GM18507 (cell line): ENCODE measurements at regions not wholly inside any gene's neighbourhood (a gene's known extent, or its start where the extent isn't known, plus 50 kb on each side); places are given as distances from the start of the nearest gene placed in this dataset.

Experiments used
- DNase-seq: peaks from one replicate; pipeline ENCODE4 v3.0.0; 2011; ENCODE audit warnings: low read depth; ENCODE audit not compliant: insufficient read length; ENCODE audit errors: extremely low spot score
- FAIRE-seq: peaks from 2 replicates; lab custom pipeline; 2011; peaks lifted over from hg19 to GRCh38; lab: Jason Lieb, UNC

DNA sequence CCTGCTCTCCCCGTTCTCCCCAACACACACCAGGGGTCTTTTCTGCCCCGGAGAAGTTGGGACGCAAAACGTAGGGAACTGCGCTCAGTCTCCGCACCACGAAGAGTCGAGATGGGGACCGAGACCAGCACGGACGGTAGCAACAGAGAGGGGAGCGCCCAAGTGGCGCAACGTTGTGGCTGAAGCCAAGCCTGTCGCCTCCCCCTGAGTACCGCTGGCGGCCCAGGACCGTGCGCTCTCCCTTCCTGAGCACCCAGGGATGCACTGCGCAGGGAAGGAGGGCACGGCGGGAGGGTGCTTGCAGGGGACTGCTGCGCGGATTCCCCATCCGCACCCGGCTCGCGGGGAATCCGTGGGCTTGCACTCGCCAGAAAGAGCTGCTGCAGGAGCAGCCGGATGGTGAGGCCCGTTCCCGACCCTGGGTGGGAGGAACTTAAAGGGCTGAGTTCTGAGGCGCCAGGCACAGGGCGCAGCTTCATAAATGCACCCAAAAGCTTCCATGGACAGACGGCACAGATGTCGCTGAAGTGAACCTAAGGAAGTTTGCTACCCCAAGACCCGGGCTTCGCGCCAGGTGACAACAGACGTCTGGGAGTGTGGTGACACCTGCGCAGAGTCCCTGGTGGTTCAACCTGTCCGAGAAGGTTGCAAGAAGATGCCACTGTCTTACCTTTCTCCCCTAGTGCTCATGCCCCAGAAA is 178.7 kb downstream of the TBXT start:
- DNase-seq (no peak), FAIRE-seq (no peak)

DNA sequence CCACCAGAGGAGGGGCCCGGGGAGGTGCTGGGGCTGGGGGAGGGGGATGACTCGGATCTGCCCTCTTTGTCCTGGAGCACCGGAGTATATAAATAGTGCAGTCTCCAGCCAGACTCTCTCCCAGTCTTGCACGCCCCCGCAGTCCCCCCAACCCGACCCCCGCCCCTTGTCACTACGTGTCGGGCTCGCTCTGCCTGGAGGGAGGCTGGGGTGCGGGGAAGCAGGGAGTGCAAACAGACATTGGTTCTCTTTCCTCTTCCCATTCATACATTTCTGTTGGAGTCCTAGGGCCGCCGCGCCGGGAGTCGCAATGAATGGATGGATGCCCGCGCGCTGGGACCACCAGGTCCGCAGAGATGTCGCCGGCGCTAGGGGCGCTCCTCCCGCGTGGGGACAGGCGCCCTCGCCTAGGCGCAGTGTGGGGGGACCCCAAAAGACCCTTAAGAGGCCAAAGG is 179.3 kb downstream of the TBXT start:
- DNase-seq (no peak), FAIRE-seq (no peak)

- DNase-seq (no peak), FAIRE-seq (no peak)
Observed at GRCh38 chr6:165987483-165988301, 180.0 kb downstream of the TBXT start.

GRCh38 chr6:165986914-165987482 is 180.7 kb downstream of the TBXT start:
- FAIRE-seq = no peak
- no peak for DNase-seq

DNA sequence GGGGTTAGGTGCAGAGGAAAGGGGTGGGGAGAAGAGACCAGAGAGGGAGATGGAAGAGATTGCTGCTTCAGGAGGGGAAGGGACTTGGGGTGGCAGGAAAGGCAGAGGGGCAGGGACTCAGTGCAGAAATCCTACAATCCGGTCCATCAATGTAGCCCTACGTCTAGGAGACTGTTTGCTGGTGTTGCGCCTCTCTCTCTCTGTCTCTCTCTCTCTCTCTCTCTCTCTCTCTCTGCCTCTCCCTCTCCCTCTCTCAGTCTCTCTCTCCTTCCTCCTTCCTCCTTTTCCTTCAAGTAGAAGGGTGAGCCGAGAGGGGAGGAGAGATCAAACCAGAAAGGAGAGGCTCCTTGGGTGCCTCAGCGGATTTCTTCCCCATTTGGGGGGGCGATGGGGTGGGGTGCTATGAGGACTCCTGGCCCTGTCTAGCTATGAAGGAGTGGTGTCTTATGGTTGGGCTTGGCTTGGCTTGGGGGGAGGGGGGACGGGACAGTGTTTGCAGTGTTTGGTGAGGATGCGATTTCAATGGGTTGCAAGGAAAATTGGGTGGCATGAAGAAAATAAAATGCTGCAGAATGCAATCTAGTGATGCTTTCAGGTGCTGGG is 181.2 kb downstream of the TBXT start:
- FAIRE-seq = no peak

GRCh38 chr6:165985806-165986299 is 181.8 kb downstream of the TBXT start:
- FAIRE-seq (no peak), DNase-seq (no peak)

More for the DNA sequence above, 181.2 kb downstream of the TBXT start:
- no peak for DNase-seq

- DNase-seq (no peak), FAIRE-seq (no peak)
Observed at GRCh38 chr6:165985281-165985805, 182.3 kb downstream of the TBXT start.

DNA sequence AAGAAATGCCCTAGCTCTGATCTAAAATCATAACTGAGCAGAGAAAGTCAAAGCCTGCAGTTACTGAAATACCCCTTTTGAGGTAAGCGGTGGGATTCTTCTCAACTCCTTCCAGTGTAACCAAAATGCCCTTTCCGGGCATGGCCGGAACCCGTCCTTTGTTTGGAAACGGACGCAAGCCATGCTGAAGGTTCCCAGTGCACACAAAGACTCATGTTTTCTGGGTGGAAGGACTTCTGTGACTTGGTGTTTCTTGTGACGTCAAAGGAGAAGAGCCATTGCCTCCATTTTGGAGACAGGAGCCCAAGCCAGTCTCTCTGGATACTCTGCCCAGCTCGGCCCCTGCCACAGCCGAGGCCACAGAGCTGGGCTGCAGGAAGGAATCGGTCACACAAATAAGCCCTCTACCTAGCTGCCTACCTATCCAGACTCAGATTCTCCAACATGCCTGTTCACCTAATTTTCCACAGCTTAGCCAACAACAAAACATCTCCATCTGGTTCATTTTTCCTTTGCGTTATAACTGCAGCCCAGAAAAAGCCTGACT is 182.8 kb downstream of the TBXT start:
- DNase-seq = no peak
- no peak for FAIRE-seq

DNA sequence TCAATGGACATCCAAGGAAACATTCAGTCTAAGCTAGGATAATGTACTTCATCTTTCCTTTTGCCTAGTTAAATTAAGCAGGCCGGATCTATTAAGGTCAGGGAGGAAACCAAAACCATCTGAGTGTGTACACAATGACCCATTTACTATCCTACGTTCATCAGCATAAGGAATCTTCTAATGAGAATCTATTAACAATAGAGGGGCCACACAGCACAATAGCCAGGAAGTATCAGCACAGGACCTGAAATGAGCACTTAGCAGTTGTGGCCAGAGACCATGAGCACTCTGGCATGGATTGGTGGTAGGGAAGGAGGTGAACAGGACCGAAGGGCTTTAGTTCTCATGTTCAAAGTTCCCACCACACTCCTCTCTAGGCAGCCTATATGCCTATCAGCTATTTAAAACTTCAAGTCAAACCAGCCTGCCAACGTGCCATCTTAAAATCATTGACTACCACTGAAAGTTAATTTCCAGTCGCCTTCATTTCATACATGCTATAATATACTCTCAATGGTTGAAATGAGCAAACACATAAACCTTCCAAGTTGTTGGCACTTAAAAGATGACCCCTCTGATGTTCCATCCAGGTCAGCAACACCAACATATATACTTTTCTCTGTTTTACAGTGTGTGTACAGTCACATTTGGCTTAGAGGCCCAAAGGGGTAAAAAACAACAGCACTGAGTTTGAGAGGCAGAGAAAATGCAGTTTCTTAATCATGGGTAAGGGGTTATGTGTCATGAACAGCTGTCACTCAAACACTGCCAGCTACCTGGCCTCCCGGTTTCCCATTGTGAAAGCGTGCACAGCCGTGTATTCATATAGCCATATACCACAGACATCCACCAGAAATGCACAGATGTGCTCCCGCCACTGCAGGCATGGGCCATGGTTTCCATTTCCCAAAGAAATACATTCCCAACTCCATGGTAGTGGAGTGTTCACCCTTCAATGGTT is 184.3 kb downstream of the TBXT start:
- DNase-seq (no peak), FAIRE-seq (no peak)

- no peak for DNase-seq
- no peak for FAIRE-seq
Observed at GRCh38 chr6:165978476-165978875, 189.2 kb downstream of the TBXT start.

- FAIRE-seq = no peak
- no peak for DNase-seq
Observed at GRCh38 chr6:165976684-165977083, 191.0 kb downstream of the TBXT start.

DNA sequence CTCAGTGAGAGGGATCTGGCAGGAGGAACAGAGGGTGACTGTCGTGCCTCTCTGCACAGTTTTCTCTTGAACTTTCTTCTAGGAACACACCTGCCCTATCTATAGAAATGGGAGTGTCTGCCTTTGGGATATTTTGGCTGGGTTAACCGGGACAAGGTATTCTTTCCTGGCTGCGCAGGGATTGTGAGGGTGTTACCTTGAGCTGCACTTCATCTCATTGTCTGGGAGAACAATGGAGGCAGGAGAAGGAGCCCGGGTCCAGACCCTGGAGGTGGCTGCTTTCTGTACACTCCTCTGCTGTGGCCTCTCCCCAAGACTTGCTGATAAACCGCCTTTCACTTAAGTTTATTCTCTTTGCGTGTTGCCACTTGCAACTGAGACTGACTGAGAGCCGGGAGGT is 192.8 kb downstream of the TBXT start:
- FAIRE-seq = no peak
- DNase-seq = no peak

- DNase-seq = no peak
- FAIRE-seq = no peak
Observed at GRCh38 chr6:165973473-165973872, 194.2 kb downstream of the TBXT start.

DNA sequence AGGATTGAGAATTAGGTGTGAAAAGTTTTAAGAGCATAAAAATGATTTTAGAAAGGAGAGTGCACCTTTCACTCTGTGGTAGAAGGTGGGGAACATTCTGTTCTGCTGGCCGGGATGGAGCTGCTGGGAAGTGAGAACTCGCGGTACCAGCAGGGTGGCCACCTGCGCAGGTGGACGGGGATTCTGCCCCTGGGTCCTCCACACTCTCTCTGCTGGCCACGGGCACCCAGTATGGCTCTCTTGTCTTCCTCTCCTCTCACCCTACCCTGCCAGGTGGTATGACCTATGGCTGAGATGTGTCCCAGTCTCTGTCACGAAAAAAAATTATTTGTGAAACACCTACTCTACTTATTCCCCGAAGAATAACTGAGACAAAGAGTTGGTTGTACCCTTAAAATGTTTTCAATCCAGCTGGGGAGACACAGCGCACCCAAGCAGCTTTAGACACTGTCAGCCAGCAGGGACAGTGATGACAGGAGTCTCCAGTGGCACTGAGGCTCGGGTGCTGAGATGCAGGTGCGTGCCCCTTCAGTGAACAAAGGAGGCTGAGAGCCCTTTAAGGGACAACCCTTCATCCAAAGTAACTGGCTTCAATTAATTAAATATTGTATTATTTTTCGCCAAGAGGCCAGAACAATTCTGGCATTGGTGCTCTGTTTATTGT is 195.4 kb downstream of the TBXT start:
- no peak for DNase-seq
- no peak for FAIRE-seq

- DNase-seq (no peak), FAIRE-seq (no peak)
Observed at GRCh38 chr6:165971202-165971601, 196.4 kb downstream of the TBXT start.

DNA sequence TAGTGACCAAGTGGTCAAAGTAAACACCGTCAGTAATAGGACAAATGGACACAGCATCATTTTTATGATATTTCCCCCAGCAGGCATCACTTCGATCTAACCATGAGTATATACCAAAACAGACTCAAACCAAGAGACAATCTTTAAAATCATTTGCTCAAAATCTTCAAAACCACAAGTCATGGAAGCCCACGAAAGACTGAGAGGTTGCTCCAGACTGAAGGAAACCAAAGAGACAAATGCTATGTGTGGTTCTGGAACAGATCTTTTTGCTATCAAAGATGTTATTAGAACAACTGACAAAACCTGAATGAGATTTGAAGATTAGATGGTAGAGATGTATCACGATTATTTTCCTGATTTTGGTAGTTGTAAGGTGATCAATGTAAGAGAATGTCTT is 197.7 kb downstream of the TBXT start:
- DNase-seq = no peak
- peak; percentile 36 for FAIRE-seq

DNA sequence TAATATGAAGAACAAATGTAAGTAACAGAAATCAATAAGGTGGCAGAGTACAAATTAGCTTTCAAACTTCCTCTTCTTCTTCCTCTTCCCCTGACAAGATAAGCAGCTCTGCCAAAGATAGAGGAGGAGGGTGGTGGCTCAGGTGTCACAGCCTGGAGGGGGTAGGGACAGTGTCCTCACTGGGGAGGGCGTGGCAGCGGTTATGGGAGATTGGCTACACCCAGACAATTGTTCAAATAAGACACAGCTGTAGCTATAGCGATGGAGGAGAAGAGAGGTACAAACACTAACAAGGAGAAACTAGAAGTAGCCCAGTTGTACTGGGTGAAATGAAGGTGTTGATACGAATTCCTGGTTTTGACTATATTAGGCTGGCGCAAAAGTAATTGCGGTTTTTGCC is 198.5 kb downstream of the TBXT start:
- no peak for DNase-seq
- no peak for FAIRE-seq

- FAIRE-seq = no peak
Observed at GRCh38 chr6:165968408-165968807, 199.2 kb downstream of the TBXT start.

More at GRCh38 chr6:165968408-165968807, 199.2 kb downstream of the TBXT start:
- no peak for DNase-seq
